K562 (cell line): ENCODE measurements at regions not wholly inside any gene's neighbourhood (a gene's known extent, or its start where the extent isn't known, plus 50 kb on each side); places are given as distances from the start of the nearest gene placed in this dataset.

Experiments
- ATAC-seq: fragments of 200-7000 bp; cut with Tn5 transposase; 3 replicates; pipeline ENCODE4 v1.9.1; 2020; ENCODE audit warnings: moderate library complexity
- BruUV-seq: library from RNA; stranded (reverse); fragments of 400-500 nt; replicated peaks from 2 replicates; lab custom pipeline; 2021; lab: Mats Ljungman, UMichigan
- CTCF ChIA-PET: fragments of 300-600 bp; formaldehyde crosslinking; extraction: SDS; loops from one replicate; lab custom pipeline; 2021; ENCODE audit warnings: low intra/inter-chr PET ratio; lab: Yijun Ruan, JAX
- POLR2A ChIA-PET: fragments of 300-600, 350-650 bp; sonication (Branson Sonifier 250); formaldehyde crosslinking; extraction: SDS; loops from one replicate; lab custom pipeline; 2021; ENCODE audit warnings: antibody characterized with exemption, inconsistent platforms; lab: Yijun Ruan, JAX
- DNase-seq, 4 experiments: peaks; one replicate each; pipeline versions ENCODE4 v3.0.0 to v3.0.0-alpha.2; 2011 to 2018; ENCODE audit warnings: low spot score in 3 of 4, mixed read lengths in 3 of 4; ENCODE audit errors: extremely low read depth in 1 of 4
- FAIRE-seq: peaks from 2 replicates; lab custom pipeline; 2011; peaks lifted over from hg19 to GRCh38; lab: Jason Lieb, UNC
- H2AFZ ChIP-seq: 2 replicates; pipeline ENCODE4 v1.6.0; 2011; ENCODE audit warnings: low read depth, low read length, control low read depth, inconsistent platforms
- H3K27ac ChIP-seq: fragments of 200-600 bp; 3 replicates; pipeline ENCODE4 v1.8.0; 2011; ENCODE audit warnings: low read depth, mild to moderate bottlenecking, control low read depth, inconsistent platforms, low read length, moderate library complexity, mixed read lengths; ENCODE audit errors: extremely low read depth
- H3K27me3 ChIP-seq, 2 experiments: fragments of 300-600 bp in 1 of 2; 2 replicates in 1 of 2; 3 replicates in 1 of 2; pipeline versions ENCODE4 v1.6.0 to v1.8.0; 2011; ENCODE audit warnings: inconsistent platforms in 2 of 2, low read length in 2 of 2, mild to moderate bottlenecking in 1 of 2, mixed read lengths in 1 of 2, moderate library complexity in 1 of 2; ENCODE audit not compliant: control insufficient read depth in 2 of 2, insufficient read depth in 2 of 2
- H3K36me3 ChIP-seq: fragments of 300-600 bp; 3 replicates; pipeline ENCODE4 v1.8.0; 2011; ENCODE audit warnings: mild to moderate bottlenecking, low read length, inconsistent platforms; ENCODE audit not compliant: control insufficient read depth, insufficient read depth
- H3K4me1 ChIP-seq, 2 experiments: fragments of 200-600 bp in 1 of 2; replicated peaks in 1 of 2; 2 replicates in 1 of 2; 3 replicates in 1 of 2; pipeline versions ENCODE4 v1.5.1 to v1.8.0; 2011; ENCODE audit warnings: inconsistent platforms in 2 of 2, low read length in 2 of 2, mild to moderate bottlenecking in 1 of 2, mixed read lengths in 1 of 2, moderate library complexity in 1 of 2; ENCODE audit not compliant: control insufficient read depth in 2 of 2, insufficient read depth in 2 of 2
- H3K4me2 ChIP-seq: 2 replicates; pipeline ENCODE4 v1.6.1; 2011; ENCODE audit warnings: low read length, control low read depth, inconsistent platforms, mixed read lengths; ENCODE audit not compliant: insufficient read depth
- H3K4me3 ChIP-seq: fragments of 200-600 bp; sonication (generic), shearing (Covaris generic); 2 replicates; pipeline ENCODE4 v1.5.1; 2016; ENCODE audit warnings: control low read depth, inconsistent platforms
- H3K79me2 ChIP-seq: fragments of 200-600 bp; 3 replicates; pipeline ENCODE4 v1.8.0; 2011; ENCODE audit warnings: low read length, inconsistent platforms; ENCODE audit not compliant: control insufficient read depth, insufficient read depth
- H3K9ac ChIP-seq, 2 experiments: 2 replicates each; pipeline versions ENCODE4 v1.6.0 to v1.6.1; 2011; ENCODE audit warnings: low read depth in 2 of 2, low read length in 2 of 2, control low read depth in 1 of 2, inconsistent platforms in 1 of 2, mild to moderate bottlenecking in 1 of 2, mixed read lengths in 1 of 2; ENCODE audit not compliant: insufficient read depth in 1 of 2
- H3K9me1 ChIP-seq: one replicate; pipeline ENCODE4 v1.6.0; 2011; ENCODE audit warnings: inconsistent platforms, mild to moderate bottlenecking, low read length, moderate library complexity; ENCODE audit not compliant: control insufficient read depth, insufficient read depth
- H3K9me3 ChIP-seq: replicated peaks from 2 replicates; pipeline ENCODE4 v1.5.1; 2011; ENCODE audit warnings: low read depth, low read length, inconsistent platforms; ENCODE audit not compliant: control insufficient read depth, insufficient read depth
- H4K20me1 ChIP-seq: replicated peaks from 2 replicates; pipeline ENCODE4 v1.6.1; 2011; ENCODE audit warnings: low read length, inconsistent platforms, mixed read lengths; ENCODE audit not compliant: control insufficient read depth, insufficient read depth
- HDAC6 ChIP-seq: IDR thresholded peaks from 2 replicates; pipeline ENCODE4 v1.6.1; 2012; ENCODE audit warnings: low read depth, mild to moderate bottlenecking, control low read depth, inconsistent platforms, low read length, moderate library complexity
- PHB ChIP-seq: fragments of 250-450 bp; sonication (Bioruptor Pico); IDR thresholded peaks from 2 replicates; pipeline ENCODE4 v1.5.0; 2021
- WGBS: fragments of 100-300 bp; shearing (Covaris generic); methylation state at CpG from one replicate; pipeline ENCODE4 v1.1.6; 2016; ENCODE audit warnings: low coverage, mixed read lengths; ENCODE audit not compliant: insufficient coverage; ENCODE audit errors: missing lambda C conversion rate; 5-methylcytosine and 5-hydroxymethylcytosine counted together
- in situ Hi-C: fragments of 300-500 bp; cut with MboI; formaldehyde crosslinking; loops from 4 replicates; pipeline ENCODE4 v1.15.0; 2018; ENCODE audit warnings: inconsistent platforms, mixed read lengths
- intact Hi-C: fragments of 100-400 bp; cut with micrococcal nuclease; formaldehyde crosslinking; loops from 2 replicates; pipeline ENCODE4 v1.14.2; 2022
- TF ChIP-seq, protein P1 (sequence below): fragments of 250-450 bp; sonication (Bioruptor Pico); IDR thresholded peaks from 2 replicates; pipeline ENCODE4 v1.4.0; 2020; ENCODE audit warnings: mild to moderate bottlenecking, moderate library complexity, borderline replicate concordance

DNA sequence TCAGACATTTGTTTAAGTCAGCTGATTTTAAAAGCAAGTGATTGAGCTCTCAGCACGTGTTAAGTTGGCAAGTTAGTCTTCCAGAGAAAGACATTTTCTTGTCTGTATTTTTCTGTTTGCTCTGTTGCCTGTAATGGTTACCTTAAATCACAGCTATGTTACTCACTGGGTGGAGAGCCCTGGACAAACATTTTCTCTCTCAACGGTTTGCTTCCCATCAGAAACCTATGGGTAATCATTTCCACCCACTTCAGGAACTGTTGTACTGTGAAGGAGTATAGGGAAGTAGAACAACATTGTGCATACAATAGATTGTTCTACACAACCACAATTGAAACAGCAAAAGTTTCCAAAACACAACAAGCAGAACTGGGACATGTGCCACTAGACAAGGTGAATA, 113.9 kb upstream of the DPT start (continued):
- TF ChIP-seq HDAC6: no peak
- no peak for TF ChIP-seq PHB (CRISPR knock-in tag)

DNA sequence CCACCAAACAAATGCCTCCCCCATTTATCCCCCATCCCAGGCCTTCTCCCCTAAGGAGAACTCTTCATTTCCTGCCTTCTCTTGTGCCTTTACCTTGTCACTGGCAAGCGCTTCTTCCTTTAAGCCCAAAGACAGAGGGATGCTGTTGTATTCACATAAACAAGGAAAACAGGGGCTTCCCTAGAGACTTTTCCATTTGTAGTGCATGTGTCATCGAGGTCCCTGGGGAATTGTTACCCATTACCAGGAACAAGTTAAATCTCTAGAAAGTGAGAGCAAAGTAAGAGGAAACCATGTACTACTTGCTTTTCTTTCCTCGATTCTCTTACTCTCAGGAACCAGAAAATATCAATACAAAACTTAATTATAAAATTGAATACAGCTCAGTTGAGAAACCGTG, 114.4 kb upstream of the DPT start:
- WGBS: 0% methylated on average over 4 of the region's 4 CpGs
- no TSS peak for BruUV-seq
- Histone ChIP-seq H3K4me1 (no peaks in the 10 kb centered on the region; a peak in 1 of 5 replicates), H3K9me1 (no peaks in the 10 kb centered on the region), H3K4me2 (no peak overlapping the region), H3K9me3 (no peaks in the 10 kb centered on the region), H3K27me3 (no peaks in the 10 kb centered on the region), H3K27ac (no peak overlapping the region), H3K36me3 (no peaks in the 10 kb centered on the region), H2AFZ (no peak overlapping the region), H3K4me3 (no peak overlapping the region), H4K20me1 (no peaks in the 10 kb centered on the region), H3K9ac (no peak overlapping the region), H3K79me2 (no peaks in the 10 kb centered on the region)
- in situ Hi-C loops (no loop called here), intact Hi-C loops (loop anchor here (10.0 kb wide), 1 partner anchor 499 kb away; no protein-coding TSS in a partner anchor)
- ATAC-seq (no peak), DNase-seq (no peak), FAIRE-seq (no peak)
- TF ChIP-seq, protein P1, sequence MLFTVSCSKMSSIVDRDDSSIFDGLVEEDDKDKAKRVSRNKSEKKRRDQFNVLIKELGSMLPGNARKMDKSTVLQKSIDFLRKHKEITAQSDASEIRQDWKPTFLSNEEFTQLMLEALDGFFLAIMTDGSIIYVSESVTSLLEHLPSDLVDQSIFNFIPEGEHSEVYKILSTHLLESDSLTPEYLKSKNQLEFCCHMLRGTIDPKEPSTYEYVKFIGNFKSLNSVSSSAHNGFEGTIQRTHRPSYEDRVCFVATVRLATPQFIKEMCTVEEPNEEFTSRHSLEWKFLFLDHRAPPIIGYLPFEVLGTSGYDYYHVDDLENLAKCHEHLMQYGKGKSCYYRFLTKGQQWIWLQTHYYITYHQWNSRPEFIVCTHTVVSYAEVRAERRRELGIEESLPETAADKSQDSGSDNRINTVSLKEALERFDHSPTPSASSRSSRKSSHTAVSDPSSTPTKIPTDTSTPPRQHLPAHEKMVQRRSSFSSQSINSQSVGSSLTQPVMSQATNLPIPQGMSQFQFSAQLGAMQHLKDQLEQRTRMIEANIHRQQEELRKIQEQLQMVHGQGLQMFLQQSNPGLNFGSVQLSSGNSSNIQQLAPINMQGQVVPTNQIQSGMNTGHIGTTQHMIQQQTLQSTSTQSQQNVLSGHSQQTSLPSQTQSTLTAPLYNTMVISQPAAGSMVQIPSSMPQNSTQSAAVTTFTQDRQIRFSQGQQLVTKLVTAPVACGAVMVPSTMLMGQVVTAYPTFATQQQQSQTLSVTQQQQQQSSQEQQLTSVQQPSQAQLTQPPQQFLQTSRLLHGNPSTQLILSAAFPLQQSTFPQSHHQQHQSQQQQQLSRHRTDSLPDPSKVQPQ (CRISPR knock-in tag): no peak
- POLR2A ChIA-PET: interaction anchor here (1.2 kb wide), 1 partner anchor 11 kb away, joined by 3 read pairs; no protein-coding TSS in a partner anchor
- CTCF ChIA-PET: no interaction called here
